Fibroblast of skin of left biceps (primary cell): ENCODE measurements at regions not wholly inside any gene's neighbourhood (a gene's known extent, or its start where the extent isn't known, plus 50 kb on each side); places are given as distances from the start of the nearest gene placed in this dataset.

Source experiments
- DNase-seq, 2 experiments: peaks; one replicate each; pipeline ENCODE4 v3.0.0-alpha.2; 2013; ENCODE audit warnings: low read depth in 2 of 2

GRCh38 chr10:84783909-84784308, 455.5 kb downstream of the CCSER2 start:
- no peak for DNase-seq

DNA sequence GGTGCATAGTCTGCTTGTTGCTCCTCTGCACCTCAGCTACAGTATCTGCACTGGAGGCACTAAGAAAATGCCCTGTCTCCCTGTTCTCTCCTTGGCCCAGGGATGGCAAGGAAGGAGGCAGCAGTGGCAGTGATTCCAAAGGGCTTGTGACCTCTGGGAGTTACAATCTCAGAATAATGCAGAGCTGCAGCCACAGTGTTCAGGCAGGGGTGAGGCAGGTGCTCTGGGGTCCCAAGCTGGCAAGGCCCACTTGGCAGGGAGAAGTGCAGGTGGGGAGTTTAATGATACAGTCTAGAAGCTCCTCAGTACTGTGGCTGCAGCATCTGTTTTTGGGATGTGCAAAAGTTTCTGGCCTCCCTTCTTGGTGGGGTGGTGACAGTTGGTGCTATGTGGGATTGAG, 456.4 kb downstream of the CCSER2 start:
- DNase-seq: no peak

DNA sequence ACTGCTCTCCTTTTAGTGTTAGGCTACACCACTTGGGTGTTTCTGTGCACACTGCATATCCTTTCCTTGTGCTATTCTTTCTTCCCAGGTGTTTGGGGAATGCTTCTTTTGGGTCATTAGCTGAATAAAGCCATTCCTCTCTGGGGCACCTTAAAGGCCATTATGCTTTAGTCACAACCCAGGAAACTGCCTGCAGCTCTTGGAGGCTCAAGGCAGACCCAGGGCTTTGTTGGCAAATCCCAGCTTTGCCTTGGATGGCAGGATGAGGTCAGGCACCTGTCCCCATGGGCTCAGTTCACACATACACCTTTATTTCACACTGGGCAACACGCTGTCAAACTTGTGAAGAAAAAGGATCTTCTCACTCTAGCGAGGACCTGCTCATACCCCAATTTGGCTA, 460.6 kb downstream of the CCSER2 start:
- DNase-seq: no peak

- DNase-seq: no peak
Observed at GRCh38 chr10:84798312-84798711, 469.9 kb downstream of the CCSER2 start.

DNA sequence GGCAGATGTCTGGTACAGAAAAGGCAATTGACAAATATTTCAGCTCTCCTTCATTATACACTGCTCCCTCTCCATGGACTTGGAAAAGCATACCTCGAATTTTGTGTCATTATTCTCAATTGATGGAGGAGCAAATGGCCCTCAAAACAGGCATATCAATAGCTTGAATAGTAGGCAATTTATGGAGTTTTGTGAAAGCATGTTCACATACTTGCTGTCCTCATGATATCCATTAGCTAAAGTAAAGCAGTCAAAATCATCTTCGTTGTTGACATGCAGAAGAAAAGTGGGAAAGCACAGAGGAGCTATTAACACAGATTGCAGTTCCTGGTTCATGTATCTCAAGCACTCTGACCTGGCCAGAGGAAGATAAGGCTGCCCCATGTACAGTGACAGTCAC, 472.8 kb downstream of the CCSER2 start:
- no peak for DNase-seq

- DNase-seq: no peak
Observed at GRCh38 chr10:84801916-84802315, 473.5 kb downstream of the CCSER2 start.

DNA sequence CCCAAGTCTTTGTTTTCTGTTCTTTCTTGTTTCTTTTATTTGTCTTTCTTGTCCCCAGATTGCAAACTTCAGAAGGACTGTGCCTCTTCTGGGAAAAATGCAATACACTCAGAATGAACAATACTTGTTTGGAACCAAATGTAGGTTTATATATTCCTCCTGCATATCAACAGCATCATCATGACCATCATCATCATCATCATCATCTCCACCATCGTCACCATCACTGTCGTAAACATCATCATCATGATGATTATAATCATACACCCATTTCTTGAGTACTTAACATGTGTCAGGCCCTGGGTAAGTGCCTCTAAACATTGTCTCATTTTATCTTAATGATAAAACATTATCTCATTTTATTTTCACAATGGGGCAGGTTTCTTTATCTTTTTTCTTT, 476.8 kb downstream of the CCSER2 start:
- DNase-seq: no peak

GRCh38 chr10:84811113-84811512, 482.7 kb downstream of the CCSER2 start:
- no peak for DNase-seq

GRCh38 chr10:84818961-84819360, 490.6 kb downstream of the CCSER2 start:
- no peak for DNase-seq

DNA sequence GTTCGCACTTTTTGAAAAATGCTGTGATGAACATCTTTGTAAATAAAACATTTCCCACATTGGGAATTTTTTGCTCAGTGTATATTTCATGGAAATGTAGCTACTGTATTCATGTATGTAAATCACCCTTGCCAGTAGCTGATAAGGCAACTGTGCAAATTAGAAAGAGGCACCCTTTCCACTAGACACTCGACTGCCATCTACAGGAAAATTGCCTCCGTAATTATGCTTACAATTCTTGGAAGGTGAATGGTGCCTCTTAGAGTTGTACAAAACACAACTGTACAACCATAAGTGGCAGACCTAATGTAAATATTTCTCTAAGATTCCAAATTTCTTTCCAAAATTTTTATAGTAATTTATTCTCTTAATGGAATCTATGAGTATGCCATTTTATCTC, 491.7 kb downstream of the CCSER2 start:
- DNase-seq: no peak

DNA sequence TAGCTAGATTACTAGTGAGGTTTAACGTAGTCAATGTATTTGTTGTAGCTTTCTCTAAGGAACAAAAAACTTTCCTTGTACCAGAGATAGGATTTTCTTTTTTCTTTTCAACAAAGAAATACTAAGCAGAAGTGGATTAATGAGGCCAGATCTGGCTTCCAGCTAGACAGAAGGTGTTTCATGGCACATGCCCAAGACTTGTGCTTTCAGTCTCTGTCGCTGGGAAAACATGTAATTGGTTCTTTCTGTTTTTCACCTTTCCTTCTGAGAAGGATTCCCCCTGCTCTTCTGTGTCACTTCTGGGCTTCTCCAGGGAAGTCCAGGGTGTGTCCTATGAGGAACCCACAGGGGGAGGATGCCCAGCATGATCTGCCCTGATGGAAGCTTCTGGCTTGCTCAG, 492.2 kb downstream of the CCSER2 start:
- DNase-seq: no peak

DNA sequence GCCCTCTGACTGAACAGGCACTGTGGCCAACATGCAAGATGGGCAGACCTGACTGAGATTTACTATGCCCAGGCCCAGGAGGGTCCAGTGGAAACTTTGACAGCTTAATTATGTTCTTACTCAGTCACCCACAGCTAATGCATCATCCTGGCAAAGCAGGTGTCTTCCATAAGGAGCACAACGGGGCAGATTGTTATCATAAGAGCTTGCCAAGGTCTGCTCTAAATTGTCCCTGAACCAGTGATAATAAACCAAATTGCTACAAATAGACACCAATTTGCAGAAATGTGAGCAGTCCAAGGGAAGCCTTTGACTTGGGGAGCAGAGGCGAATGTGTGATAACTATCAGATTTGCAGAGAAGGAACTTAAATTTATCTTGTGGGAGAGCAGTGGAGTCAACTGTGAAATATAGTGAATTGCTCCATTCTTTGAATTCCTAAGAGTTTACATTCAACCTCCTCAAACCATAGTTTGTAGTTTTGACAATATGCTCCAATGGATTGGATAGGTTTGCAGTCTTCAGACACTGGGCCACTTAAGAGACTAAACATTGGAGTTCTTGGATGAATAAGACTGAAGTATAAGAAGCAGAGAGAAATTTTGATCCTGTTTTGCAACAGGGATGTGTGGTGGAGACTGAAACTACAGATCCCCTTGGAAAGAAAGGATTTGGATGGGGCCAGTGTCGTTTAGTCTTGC, 494.7 kb downstream of the CCSER2 start:
- no peak for DNase-seq

DNA sequence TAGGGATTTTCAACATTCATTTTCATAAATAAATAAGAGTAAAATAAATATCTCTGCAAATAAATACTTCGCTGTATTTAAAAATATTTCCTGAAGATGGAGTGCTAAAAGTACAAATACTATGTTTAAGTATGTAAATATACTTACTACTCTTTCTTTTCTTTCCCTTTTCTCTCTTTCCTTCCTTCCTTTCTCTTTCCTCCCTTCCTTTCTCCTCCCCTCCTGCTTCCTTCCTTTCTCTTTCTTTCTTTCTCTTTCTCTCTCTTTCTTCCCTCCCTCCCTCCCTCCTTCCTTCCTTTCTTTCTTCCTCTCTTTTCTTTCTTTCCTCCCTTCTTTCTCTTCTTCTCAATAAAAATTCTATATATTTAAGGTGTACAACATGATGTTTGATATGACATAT, 496.1 kb downstream of the CCSER2 start:
- no peak for DNase-seq

DNA sequence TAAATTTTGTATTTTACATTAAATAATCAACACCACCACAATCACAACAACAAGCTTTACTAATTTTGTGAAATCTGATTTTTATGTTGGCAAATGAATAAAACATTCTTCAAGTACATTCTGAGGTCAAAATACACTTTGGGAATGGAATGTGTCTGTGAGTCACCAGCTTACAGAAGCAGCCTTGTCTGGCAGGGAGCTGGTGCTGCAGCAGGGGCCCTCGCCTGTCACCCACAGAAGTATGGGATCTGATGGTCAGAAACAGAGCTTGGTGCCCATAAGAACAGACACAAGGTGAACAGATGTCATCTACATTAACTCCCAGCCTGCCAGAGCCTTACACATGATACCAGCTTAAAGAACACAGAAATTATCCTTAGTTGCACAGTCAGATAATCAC, 496.9 kb downstream of the CCSER2 start:
- peak in 1 of 2 experiments; percentile 20 for DNase-seq

DNA sequence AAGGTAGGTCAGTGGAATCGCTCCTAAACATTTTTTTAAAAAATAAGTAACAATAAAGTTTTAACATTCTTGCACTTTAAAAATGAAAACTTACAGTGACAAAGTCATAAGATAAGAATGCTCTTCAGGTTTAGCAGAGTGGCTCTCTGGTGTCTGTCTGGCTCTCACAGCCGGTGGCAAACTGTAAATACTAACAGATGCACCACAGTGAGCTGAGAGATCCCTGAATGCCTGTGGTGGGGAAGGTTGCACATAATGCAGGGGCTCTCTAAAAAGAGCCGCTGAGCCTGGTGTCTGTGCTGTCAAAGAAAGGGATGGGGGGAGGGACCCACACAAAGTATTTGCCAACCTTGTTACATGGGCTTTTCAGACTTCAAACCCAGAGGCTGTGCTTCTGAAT, 498.3 kb downstream of the CCSER2 start:
- DNase-seq: peak in 1 of 2 experiments; percentile 24

DNA sequence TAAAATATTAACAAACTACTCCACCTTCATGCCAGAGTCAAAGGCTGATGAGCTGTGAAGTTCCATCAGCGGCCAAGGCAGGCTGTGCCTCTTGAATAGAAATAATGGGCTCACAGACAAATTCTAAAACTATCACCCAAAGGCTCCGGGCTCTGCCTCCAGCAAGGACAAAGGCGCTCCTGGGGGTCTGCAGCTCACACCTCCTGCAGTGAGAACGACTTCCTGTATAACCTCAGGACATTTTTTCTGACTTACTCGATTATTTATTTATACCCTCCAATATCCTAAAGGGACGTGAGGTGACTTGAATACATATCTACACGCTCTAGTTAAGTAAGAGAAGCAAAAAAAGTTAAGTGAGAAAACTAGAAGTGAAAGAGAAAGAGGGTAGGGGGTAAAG, 500.7 kb downstream of the CCSER2 start:
- DNase-seq: no peak

- no peak for DNase-seq
Observed at GRCh38 chr10:84837041-84837812, 508.8 kb downstream of the CCSER2 start.

GRCh38 chr10:84837877-84838276, 509.5 kb downstream of the CCSER2 start:
- DNase-seq: no peak

DNA sequence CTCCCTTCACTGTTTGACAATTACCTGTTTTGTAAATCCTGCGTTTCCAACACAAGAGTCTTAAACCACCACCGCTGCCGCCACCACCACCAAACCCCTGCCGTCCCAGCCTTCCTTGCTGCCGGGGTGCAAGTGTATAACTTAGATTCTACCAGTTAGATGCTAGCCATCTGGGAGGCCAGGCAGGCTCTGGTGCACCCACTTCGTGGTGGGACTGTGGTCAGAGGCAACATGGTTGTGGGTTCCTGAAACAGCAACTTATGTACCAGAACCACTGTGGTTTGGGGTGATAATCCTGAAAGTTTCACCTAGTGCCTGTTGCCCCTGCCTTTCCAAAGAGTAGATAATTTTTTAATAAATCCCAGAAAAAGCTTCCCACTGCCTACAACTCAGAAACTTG, 510.5 kb downstream of the CCSER2 start:
- no peak for DNase-seq

- no peak for DNase-seq
Observed at GRCh38 chr10:84842593-84842992, 514.2 kb downstream of the CCSER2 start.

- no peak for DNase-seq
Observed at GRCh38 chr10:84844461-84844860, 516.1 kb downstream of the CCSER2 start.

DNA sequence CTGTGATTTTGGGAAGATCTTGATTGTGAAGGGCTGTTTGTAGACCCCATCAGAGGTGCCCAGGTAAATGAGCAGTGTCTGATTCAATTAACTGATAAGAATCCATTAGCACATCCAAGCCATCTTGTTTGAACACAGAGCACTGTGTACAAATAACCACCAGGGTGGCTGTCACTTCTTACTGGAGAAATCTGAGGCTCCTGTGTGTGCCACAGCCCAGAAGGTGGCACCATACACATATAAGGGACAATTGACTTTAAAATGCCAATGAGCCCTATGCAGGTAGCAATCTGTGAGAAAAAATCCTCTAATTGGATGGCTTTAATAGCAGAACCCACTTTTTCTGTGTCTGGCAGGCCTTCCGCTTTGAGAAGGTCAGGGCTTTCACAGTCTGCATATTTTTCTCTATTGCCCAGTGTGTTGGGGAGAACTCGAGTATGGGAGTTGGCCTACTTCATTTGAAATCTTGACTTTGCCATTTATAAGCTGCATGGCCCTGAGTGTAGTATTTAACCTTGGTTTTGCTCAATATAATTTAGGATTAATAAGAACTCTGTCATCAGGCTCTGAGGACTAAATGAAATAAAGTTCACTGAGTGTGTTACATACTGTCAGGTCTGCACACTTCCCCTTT, 517.4 kb downstream of the CCSER2 start:
- DNase-seq: no peak
